Suprapubic skin (tissue), 3 donors: ENCODE measurements at regions not wholly inside any gene's neighbourhood (a gene's known extent, or its start where the extent isn't known, plus 50 kb on each side); places are given as distances from the start of the nearest gene placed in this dataset.

ENCODE experiments used
- EP300 ChIP-seq: sonication (generic); formaldehyde crosslinking; IDR thresholded peaks from one replicate; pipeline ENCODE4 v1.6.1; 2017; ENCODE audit warnings: antibody characterized with exemption
- POLR2A ChIP-seq, 2 donors: fragments of 450-650 bp; IDR thresholded peaks; one replicate each; pipeline ENCODE4 v1.6.1; 2017; ENCODE audit warnings: antibody characterized with exemption in 2 of 2, mild to moderate bottlenecking in 2 of 2, moderate library complexity in 2 of 2
- TF ChIP-seq, protein P1 (sequence below), 2 donors: fragments of 200-600 bp in 1 of 2; fragments of 450-650 bp in 1 of 2; sonication (generic) in 1 of 2; IDR thresholded peaks; one replicate each; pipeline ENCODE4 v1.5.1; 2016 to 2019; ENCODE audit warnings: antibody characterized with exemption in 2 of 2, mild to moderate bottlenecking in 1 of 2, moderate library complexity in 1 of 2

- TF ChIP-seq EP300: no peak
- no peak for TF ChIP-seq POLR2A (IDR thresholded peaks at IDR 0.05)
- TF ChIP-seq, protein P1, sequence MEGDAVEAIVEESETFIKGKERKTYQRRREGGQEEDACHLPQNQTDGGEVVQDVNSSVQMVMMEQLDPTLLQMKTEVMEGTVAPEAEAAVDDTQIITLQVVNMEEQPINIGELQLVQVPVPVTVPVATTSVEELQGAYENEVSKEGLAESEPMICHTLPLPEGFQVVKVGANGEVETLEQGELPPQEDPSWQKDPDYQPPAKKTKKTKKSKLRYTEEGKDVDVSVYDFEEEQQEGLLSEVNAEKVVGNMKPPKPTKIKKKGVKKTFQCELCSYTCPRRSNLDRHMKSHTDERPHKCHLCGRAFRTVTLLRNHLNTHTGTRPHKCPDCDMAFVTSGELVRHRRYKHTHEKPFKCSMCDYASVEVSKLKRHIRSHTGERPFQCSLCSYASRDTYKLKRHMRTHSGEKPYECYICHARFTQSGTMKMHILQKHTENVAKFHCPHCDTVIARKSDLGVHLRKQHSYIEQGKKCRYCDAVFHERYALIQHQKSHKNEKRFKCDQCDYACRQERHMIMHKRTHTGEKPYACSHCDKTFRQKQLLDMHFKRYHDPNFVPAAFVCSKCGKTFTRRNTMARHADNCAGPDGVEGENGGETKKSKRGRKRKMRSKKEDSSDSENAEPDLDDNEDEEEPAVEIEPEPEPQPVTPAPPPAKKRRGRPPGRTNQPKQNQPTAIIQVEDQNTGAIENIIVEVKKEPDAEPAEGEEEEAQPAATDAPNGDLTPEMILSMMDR (IDR thresholded peaks at IDR 0.05): no peak
These were observed 79.1 kb upstream of the SLC6A14 start for GRCh38 chrX:116357329-116357728.
